HG03045 (cell line): ENCODE measurements at regions not wholly inside any gene's neighbourhood (a gene's known extent, or its start where the extent isn't known, plus 50 kb on each side); places are given as distances from the start of the nearest gene placed in this dataset.

Source experiments
- ATAC-seq: cut with Tn5 transposase; IDR thresholded peaks from one replicate; pipeline ENCODE4 v1.9.1; 2021; ENCODE audit warnings: mild to moderate bottlenecking, moderate library complexity; ENCODE audit not compliant: unreplicated experiment

- no peak for ATAC-seq
Measured at GRCh38 chr2:121860033-121860757, 104.7 kb downstream of the TSN start.

- no peak for ATAC-seq
Measured at GRCh38 chr2:121860758-121861227, 105.3 kb downstream of the TSN start.

- no peak for ATAC-seq
Measured at GRCh38 chr2:121862286-121862685, 106.8 kb downstream of the TSN start.

- ATAC-seq: no peak
Measured at GRCh38 chr2:121865914-121866313, 110.5 kb downstream of the TSN start.

GRCh38 chr2:121866789-121867188 lies 111.3 kb downstream of the TSN start:
- ATAC-seq: no peak

- no peak for ATAC-seq
Measured at GRCh38 chr2:121868652-121869051, 113.2 kb downstream of the TSN start.

- ATAC-seq: no peak
Measured at GRCh38 chr2:121869363-121869762, 113.9 kb downstream of the TSN start.

- ATAC-seq: no peak
Measured at GRCh38 chr2:121869873-121870272, 114.4 kb downstream of the TSN start.

GRCh38 chr2:121872651-121873050 lies 117.2 kb downstream of the TSN start:
- ATAC-seq: no peak

- no peak for ATAC-seq
Measured at GRCh38 chr2:121873864-121874263, 118.4 kb downstream of the TSN start.

- ATAC-seq: no peak
Measured at GRCh38 chr2:121875585-121876185, 120.2 kb downstream of the TSN start.

GRCh38 chr2:121877366-121877765 lies 121.9 kb downstream of the TSN start:
- no peak for ATAC-seq

- no peak for ATAC-seq
Measured at GRCh38 chr2:121880283-121880682, 124.8 kb downstream of the TSN start.

- ATAC-seq: no peak
Measured at GRCh38 chr2:121881038-121881437, 125.6 kb downstream of the TSN start.

- ATAC-seq: no peak
Measured at GRCh38 chr2:121881950-121882349, 126.5 kb downstream of the TSN start.

- no peak for ATAC-seq
Measured at GRCh38 chr2:121884078-121884477, 128.6 kb downstream of the TSN start.

GRCh38 chr2:121884511-121884921 lies 129.1 kb downstream of the TSN start:
- ATAC-seq: no peak

- ATAC-seq: no peak
Measured at GRCh38 chr2:121886059-121886458, 130.6 kb downstream of the TSN start.

GRCh38 chr2:121887513-121888188 lies 132.2 kb downstream of the TSN start:
- ATAC-seq: peak; percentile 10

GRCh38 chr2:121888189-121888557 lies 132.7 kb downstream of the TSN start:
- peak; percentile 61 for ATAC-seq

- ATAC-seq: no peak
Measured at GRCh38 chr2:121890041-121890440, 134.6 kb downstream of the TSN start.
